ENCODE measurements at regions not wholly inside any gene's neighbourhood (a gene's known extent, or its start where the extent isn't known, plus 50 kb on each side); places are given as distances from the start of the nearest gene placed in this dataset.
"Not testable (repeated sequence)": the region's sequence is repeated elsewhere in the genome, so short reads cannot be mapped to it uniquely, and the experiment has no call there.

DNA sequence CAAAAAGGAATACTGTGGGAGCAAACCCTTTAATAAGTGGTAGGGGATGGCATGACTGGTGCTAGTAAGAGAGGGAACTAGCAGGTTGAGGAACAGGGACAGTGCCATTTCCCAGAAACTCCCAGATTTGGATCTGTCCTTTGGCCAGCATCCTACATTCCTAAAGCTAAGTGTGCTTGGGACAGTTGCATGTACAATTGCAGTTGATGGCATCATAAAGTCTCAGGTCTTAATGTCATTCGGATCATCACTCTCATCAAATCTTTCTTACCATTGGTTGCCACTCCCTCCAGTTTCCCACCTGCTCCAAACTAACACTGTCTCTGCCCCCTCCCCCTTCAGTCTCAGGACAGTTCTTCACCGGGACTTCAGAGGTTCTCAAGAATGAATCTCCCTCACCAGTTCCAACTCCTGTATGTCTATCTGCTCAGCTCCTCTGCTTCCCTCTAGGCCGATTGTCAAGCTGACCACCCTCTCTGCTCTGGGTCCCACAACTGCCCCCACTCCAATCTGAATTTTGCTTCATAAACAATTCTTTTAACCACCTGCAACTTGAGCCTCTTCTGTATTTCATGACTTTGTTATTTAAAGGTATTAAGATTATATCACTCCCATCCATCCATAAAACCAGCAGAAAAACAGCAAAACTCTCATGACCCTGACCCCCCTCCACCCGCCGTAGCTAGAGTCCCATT, 260.8 kb downstream of the CGGBP1 start:
- ChIA-PET CTCF (no interaction called here), POLR2A (no interaction called here)

DNA sequence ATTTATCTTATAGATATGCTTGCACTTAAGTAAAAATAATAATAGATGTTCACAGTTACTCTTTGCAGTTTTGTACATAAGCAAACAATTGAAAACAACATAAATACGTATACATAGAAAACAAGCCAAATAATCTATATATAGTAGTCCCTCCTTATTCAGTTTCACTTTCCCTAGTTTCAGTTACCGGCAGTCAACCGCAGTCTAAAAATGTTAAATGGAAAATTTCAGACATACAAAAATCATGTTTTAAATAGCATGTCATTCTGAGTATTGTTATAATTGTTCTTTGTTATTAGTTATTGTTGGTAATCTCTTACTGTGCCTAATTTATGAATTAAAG, 262.0 kb downstream of the CGGBP1 start:
- ChIA-PET POLR2A (no interaction called here), CTCF (no interaction called here)

DNA sequence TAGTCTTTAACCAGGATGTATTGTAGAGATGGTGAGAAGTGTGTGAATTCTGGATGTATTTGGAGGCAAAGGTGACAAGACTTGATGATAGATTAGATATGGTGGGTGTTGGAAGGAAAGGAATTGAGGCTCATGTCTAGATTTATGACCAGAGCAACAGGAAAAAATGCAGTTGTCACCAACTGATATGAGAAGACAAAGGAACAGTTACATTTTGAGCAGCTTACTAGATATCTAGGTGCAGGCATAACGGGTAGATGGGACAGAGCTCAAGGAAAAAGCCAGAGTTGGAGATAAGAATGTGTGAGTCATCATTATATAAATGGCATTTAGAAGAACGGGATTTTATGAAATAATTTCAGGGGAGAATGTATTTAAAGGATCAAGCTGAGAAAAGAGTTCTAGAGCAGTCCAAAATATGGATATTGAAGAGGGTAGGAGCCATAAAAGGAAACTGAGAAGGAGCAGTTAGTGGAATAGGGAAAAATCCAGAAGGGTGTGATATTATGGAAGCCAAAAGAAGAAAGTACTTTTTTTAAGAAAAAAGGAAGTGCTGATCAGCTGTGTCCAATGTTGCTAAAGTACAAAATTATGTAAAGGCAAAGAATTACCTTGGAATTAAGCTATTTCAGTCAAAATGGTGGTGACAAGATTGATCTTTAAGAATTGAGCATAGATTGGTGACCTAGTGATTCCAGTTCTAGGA, 262.5 kb downstream of the CGGBP1 start:
- POLR2A ChIA-PET, result no interaction called here
- CTCF ChIA-PET, result no interaction called here

DNA sequence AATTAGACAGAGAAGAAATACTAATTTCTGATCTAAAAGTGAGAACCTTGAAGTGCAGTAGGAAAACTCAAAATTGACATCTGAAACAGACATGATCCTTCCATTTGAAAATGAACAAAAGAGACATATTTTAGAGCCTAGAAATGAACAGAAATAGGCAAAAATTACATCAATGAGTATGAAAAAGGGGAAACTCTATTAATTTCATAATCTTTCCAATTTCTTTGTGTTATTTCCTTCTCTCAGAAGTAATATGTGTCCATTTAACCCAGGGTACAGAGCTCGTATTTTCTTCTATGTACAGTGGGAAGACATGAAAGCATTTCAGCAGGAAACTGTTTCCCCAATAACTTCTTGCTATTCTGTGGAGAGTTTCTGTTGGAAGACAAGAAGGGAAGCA, 263.1 kb downstream of the CGGBP1 start:
- CTCF ChIA-PET, result no interaction called here
- POLR2A ChIA-PET, result no interaction called here

DNA sequence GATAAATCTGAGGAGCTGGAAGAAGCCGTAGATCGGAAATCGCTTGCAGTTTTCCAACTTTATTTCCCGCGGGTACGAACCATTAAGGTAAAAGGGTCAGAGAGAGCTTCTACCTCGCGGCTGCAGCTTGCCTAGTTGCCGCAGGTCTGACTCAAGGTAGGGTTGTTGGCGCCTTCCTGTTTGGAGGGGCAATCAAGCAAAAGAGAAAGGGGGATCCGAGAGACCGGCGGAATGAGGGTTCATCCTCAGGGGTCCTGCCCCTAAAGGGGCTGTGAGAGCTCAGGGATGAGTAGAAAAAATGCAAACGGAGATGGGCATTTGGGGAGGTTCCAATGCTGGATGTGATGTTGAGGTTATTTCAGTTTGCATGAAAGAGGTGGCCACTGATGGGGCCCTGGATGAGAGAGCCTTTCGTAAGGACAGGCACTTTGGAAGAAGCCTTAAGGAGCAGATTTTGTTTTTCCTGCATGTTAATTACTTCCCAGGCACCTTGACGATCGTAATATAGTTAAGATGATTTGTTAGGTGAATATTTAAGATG, 265.4 kb downstream of the CGGBP1 start:
- ChIA-PET POLR2A (no interaction called here), CTCF (no interaction called here)

DNA sequence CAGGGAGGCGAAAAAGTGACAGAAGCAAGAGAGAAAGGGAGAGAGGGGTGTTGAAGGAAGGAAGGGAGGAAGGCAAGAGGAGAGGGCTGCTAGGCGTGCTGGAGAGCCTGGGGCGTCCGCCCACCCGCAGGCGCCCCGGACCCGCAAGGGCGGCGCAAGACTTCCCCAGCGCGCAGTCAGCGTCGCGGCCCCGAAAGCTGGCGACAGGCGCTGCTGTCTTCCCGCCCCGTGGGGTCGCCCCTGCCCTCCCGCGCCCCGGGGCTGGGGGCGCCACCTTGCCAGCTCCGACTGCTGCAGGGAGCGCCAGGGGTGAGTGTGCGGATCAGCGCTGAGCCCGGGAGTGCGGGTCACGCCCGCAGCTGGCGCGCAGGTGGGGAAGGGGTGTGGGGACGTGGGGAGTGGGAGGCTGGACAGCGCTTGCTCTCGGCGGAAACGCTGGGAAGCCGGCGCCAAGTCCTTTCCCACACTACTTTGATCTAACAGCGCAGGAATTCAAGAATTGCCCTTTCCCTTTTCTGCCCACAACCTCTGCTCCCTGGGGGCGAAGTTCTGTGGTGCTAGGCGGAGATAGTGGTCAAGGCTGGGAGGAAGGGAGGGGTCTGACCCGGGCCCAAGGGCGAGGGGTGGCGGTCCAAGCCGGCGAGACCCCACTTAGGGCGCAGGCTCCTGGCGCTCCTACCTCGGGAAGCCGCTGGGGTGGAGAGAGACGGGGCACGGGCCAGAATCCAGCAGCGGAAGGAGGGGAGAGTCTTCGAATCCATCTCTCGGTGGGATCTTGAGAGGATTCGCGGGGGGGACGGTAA, 266.1 kb downstream of the CGGBP1 start, which contains the start of gene HTR1F:
Gene HTR1F (plus strand): TSS at position 173 of the 803 bp plus-strand sequence.
- CTCF ChIA-PET, result no interaction called here

DNA sequence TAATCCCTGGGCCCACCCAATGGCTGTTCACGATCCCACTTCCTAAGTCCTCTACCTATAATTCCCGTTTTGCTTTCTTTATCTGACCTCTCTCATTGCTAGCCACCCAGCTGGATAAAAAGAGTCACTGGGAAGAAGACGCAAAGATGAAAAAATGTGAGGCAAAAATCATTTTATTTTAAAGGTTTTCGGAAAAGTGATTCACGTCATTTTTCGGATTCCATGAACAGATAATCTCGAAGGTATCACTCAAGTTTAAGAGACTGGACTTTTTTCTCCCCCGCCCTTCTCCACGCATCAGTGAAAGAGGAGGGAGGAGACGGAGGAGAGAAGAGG, 266.6 kb downstream of the CGGBP1 start:
- CTCF ChIA-PET, result no interaction called here
- POLR2A ChIA-PET, result no interaction called here

More for the DNA sequence above, 266.1 kb downstream of the CGGBP1 start, which contains the start of gene HTR1F:
- POLR2A ChIA-PET, result no interaction called here

DNA sequence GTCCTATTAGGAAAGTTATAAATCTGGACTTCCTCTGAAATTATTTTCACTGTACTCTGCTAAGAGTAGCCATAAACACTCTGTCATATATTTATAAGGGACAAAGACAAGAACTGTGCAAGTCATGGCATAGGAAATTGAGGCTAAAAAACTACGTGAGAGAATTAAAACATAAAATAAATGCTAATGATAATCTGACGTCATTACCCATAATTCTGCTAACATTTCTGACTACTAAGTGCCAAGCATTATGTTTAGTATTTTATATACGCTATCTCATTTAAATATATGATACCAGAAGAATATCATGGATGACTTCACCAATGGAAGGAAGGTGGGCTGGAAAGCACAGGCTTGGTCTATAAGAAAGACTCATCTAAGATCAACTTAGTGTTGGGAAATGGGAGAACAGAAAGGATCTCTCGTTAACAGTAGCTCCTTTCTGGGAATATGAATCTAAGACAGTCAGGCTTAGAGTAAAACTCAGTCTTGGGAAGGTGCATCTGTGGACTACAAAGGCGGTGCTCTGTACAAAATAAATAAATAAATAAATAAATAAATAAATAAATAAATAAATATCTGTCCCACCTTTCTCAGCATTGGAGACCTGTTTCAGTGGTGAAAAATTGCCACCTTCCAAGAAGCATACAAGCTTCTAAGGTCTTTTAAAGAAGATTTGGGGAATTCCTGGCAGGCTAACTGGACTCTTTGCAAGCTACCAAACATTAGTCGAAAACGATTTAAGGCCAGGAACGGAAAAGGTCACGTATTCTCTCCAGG, 267.4 kb downstream of the CGGBP1 start:
- POLR2A ChIA-PET, result no interaction called here

DNA sequence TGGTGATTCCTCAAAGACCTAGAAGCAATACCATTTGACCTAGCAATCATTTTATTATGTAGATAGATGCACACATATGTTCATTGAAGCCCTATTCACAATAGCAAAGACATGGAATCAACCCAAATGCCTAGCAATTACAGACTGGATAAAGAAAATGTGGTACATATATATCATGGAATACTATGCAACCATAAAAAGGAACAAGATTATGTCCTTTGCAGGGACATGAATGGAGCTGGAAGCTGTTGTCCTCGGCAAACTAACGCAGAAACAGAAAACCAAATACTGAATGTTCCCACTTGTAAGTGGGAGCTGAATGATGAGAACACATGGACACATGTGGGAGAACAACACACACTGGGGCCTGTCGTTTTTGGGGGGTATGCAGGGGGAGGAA, 269.8 kb downstream of the CGGBP1 start:
- CTCF ChIA-PET, result interaction anchor here (1.2 kb wide), 1 partner anchor 18 kb away, joined by 3 read pairs; no protein-coding TSS in a partner anchor
- POLR2A ChIA-PET, result not testable (repeated sequence)

More for the DNA sequence above, 267.4 kb downstream of the CGGBP1 start:
- CTCF ChIA-PET, result no interaction called here

DNA sequence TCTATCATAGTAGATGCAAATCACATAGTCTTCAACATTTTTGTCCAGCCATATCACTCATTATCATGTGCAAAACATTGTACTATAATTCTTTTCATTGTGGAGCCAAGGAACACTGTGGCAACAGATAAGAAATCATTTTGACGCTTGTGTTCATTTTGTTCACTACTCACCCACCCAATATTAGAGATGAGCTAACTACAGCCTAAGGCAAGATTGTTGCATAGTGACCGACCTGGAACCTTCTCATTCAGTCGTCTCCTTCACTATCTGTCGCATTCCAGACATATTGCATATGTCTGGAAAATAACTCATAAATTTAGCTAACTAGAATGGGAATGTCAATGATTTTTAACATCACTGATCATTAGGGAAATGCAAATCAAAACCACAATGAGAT, 270.3 kb downstream of the CGGBP1 start:
- CTCF ChIA-PET, result interaction anchor here (1.2 kb wide), 1 partner anchor 17 kb away, joined by 3 read pairs; no protein-coding TSS in a partner anchor
- POLR2A ChIA-PET, result no interaction called here

DNA sequence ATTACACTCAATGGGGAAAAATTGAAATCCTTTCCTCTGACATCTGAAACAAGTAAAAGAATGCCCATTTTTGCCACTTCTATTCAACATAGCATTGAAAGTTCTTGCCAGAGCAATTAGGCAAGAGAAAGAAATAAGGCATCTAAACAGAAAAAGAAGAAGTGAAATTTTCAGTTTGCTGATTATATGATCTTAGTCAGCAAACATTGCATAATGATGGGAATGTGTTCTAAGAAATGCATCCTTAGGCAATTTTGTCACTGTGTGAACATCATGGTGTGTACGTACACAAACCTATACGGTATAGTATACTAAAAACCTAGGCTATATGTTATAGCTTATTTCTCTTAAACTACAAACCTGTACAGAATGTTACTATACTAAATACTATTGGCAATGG, 278.0 kb downstream of the CGGBP1 start:
- ChIA-PET CTCF (no interaction called here), POLR2A (no interaction called here)

DNA sequence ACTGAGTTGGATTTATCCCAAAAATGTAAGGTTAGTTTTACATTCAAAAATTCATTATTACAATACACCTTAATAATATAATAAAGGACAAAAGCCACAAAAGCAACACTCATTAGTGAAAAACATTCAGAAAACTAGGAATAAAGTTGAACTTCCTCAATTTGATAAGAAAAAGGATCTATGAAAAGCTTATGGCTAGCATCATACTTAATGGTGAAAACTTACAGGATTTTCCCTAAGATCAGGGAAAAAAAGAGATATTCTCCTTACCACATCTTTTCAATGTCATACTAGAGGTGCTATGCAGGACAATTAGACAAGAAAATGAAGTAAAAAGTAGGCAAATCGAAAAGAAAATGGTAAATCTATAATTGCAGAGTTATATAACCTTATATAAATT, 279.9 kb downstream of the CGGBP1 start:
- CTCF ChIA-PET, result no interaction called here
- POLR2A ChIA-PET, result no interaction called here

DNA sequence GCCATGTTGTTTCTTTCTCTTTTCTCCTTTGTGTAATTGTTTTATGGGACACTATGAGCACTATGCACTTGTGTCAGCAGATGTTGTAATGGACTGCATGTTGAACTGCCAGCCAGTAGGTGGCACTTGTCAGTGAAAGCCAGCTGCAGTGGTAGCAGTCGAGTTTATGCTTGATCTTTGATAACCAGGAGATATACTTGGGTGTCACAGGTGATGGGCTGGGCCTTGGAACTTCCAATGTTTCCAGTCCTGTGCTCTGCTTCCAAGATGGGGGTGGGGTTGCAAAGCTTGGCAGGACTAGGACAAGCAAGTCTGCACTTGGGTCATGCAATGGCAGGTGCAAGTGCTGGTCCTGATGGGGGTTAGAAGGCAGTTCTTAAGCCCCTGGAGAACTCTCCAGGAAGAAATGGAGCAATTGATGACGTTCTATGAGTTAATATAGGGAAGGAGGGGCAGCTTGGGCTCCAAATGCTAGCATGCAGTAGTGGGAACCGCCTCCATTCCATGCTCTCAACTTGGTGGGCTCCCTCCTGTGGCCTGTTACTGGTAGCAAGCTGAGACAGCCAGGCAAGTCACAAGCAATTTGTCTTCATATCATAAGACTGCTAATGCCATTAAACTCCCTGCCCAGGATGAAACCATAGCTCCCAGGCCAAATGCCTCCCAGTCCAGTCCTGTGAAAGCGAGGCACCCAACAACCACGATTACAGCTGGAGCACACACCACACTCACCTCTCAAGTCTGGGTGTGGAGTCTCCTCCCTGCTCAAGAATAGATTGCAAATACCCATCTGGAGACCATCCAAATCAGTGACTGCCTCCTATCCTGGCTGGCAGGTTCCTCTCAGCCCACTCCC, 287.2 kb downstream of the CGGBP1 start:
- ChIA-PET CTCF (interaction anchor here (0.9 to 1.0 kb wide), 4 partner anchors 12 to 319 kb away, joined by 3 to 5 read pairs (median 3); no protein-coding TSS in a partner anchor), POLR2A (no interaction called here)

DNA sequence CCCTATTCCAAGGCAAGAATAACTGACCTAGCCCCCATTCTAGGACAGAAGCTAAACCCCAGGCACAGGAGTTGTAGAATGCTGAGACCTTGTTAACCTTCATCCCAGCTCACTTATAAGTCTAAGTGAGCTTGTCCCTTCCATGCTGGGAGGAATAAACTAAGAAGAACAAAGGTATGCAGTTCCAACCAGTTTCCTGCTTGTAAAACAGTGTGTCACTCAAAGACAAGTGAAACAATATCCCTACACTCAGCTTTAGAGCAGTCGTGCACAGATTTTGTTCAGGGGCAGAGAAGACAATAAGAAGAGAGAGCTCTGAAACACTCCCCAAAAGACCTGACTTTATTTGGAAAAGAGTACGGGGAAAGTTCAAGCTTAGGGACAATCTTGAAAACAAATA, 292.1 kb downstream of the CGGBP1 start:
- CTCF ChIA-PET, result no interaction called here
- POLR2A ChIA-PET, result no interaction called here

DNA sequence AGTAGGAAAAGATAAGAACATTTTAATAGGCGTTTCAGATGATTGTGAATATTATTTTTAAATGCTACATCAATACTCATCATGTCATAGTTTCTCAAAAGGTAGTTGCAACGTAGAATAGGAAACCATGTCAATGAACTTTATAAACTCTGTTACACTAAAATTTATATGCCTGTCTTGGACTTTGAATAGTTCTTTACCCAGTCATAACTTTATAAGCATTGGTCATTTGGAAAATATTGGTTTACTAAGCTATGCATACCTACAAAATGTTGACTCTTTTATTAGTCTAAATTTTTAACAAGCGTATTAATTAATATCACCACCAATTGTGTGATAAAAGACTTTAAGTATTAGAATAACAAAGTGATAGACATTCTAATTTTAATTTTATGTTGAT, 293.5 kb downstream of the CGGBP1 start:
- CTCF ChIA-PET, result no interaction called here
- POLR2A ChIA-PET, result no interaction called here

DNA sequence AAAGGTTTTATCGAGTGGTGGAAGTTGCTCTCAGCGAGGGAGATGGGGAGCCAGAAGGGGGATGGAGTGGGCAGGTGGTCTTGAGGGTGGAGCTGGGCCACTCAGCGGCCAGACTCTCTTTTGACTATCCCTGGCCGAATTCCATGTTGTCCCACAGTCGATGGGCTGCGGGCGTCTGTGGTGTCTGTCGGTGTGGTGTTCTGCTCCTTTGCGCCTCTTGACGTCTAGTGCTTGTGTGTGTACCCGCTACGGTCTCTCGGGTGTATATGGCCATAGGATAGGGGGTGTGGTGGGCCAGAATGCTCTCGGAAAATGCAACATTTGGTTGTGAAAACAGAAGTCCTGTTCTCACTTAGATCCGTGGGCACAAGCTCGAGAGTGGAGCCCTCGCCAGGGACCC, 297.0 kb downstream of the CGGBP1 start:
- POLR2A ChIA-PET, result no interaction called here
- CTCF ChIA-PET, result no interaction called here

DNA sequence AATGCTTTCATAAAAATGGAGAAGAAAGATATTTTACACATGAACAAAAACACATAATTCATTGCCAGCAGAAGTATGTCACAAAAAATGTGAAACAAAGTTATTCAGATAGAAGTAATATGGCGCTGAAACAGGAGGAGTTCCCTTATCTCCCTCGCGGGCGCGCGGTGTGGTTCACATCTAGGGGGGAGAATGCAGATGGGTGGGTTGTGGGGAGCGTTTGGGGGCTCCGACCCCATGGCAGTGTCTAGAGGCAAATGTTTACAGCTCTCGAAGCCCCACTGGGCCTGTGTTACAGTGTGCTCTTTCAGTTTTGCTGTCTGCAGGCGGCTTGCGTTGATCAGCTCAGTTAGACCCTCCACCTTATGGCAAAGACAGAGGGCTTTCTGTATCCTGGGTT, 297.5 kb downstream of the CGGBP1 start:
- CTCF ChIA-PET, result no interaction called here
- POLR2A ChIA-PET, result no interaction called here

DNA sequence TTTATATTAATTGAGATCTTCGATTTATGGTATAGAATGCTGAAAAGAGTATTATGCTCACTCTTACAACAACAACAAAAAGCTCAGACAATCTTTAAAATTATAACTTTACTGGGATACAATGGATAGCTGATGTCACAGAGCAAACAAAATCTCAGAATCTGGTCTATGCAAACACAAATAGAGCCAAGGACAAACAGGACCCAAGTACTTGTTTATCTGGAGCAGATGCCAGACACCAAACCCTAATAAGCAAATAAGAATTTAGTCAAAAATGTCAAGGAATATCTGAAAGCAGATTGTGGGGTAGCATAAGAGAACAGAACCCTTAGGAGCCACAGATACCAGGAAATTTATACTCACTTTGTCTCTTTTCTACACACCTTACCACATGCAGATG, 302.2 kb downstream of the CGGBP1 start:
- CTCF ChIA-PET, result no interaction called here
- POLR2A ChIA-PET, result no interaction called here

DNA sequence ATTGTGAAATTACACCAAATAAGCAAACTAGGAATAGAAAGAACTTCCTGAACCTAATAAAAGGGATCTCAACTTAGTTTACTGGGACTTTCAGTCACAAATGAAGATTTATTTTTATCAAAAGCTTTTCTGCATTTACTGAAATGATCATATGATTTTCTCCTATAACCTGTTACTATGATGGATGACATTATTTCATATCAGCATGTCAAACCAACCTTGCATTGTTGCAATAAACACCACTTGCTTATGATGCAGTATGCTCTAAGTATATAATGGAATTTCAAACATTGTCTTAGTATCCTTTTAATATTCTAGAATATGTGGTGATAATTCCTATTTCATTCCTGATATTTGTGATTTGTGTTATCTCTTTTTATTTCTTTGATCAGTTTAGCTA, 303.0 kb downstream of the CGGBP1 start:
- POLR2A ChIA-PET, result no interaction called here

More for the DNA sequence above, 303.0 kb downstream of the CGGBP1 start:
- CTCF ChIA-PET, result no interaction called here
